HG03060 (cell line): ENCODE measurements at regions not wholly inside any gene's neighbourhood (a gene's known extent, or its start where the extent isn't known, plus 50 kb on each side); places are given as distances from the start of the nearest gene placed in this dataset.
"Not testable (repeated sequence)": the region's sequence is repeated elsewhere in the genome, so short reads cannot be mapped to it uniquely, and the experiment has no call there.

Experiments used
- ATAC-seq: cut with Tn5 transposase; IDR thresholded peaks from one replicate; pipeline ENCODE4 v1.9.1; 2021; ENCODE audit warnings: low read depth, moderate number of reproducible peaks; ENCODE audit not compliant: unreplicated experiment

GRCh38 chr9:41279033-41279432 lies 89.9 kb upstream of the ZNG1F start:
- not testable (repeated sequence) for ATAC-seq

GRCh38 chr9:41273549-41274267 lies 84.6 kb upstream of the ZNG1F start:
- peak; percentile 100 for ATAC-seq

- not testable (repeated sequence) for ATAC-seq
These were observed 83.9 kb upstream of the ZNG1F start for GRCh38 chr9:41272879-41273548.

- ATAC-seq = not testable (repeated sequence)
These were observed 81.9 kb upstream of the ZNG1F start for GRCh38 chr9:41270992-41271391.

- not testable (repeated sequence) for ATAC-seq
These were observed 80.4 kb upstream of the ZNG1F start for GRCh38 chr9:41269471-41269870.

- ATAC-seq = not testable (repeated sequence)
These were observed 79.9 kb upstream of the ZNG1F start for GRCh38 chr9:41269054-41269453.

GRCh38 chr9:41266602-41267001 lies 77.5 kb upstream of the ZNG1F start:
- not testable (repeated sequence) for ATAC-seq

GRCh38 chr9:41266000-41266399 lies 76.9 kb upstream of the ZNG1F start:
- not testable (repeated sequence) for ATAC-seq

GRCh38 chr9:41251973-41252372 lies 62.9 kb upstream of the ZNG1F start:
- ATAC-seq = not testable (repeated sequence)

GRCh38 chr9:41251101-41251500 lies 62.0 kb upstream of the ZNG1F start:
- ATAC-seq = not testable (repeated sequence)

GRCh38 chr9:41246702-41247101 lies 57.6 kb upstream of the ZNG1F start:
- ATAC-seq = not testable (repeated sequence)
